ENCODE measurements at regions not wholly inside any gene's neighbourhood (a gene's known extent, or its start where the extent isn't known, plus 50 kb on each side); places are given as distances from the start of the nearest gene placed in this dataset.

GRCh38 chr3:118744186-118744585, 290.5 kb downstream of the IGSF11 start:
- no peak for TF ChIP-seq GATA2 (IDR thresholded peaks at IDR 0.05; ENCODE audit: low read depth, low read length)
- TF ChIP-seq GATA3 (IDR thresholded peaks at IDR 0.05; ENCODE audit: low read depth, low read length): no peak
